ENCODE measurements at regions not wholly inside any gene's neighbourhood (a gene's known extent, or its start where the extent isn't known, plus 50 kb on each side); places are given as distances from the start of the nearest gene placed in this dataset.
"Not testable (repeated sequence)": the region's sequence is repeated elsewhere in the genome, so short reads cannot be mapped to it uniquely, and the experiment has no call there.

GRCh38 chr6:150735341-150735851 lies 130.1 kb upstream of the MTHFD1L start:
- DNase-seq (ENCODE audit: low read depth in 2 of 2), result no peak

GRCh38 chr6:150738092-150738629 lies 127.3 kb upstream of the MTHFD1L start:
- no peak for DNase-seq (ENCODE audit: low read depth in 2 of 2)

DNA sequence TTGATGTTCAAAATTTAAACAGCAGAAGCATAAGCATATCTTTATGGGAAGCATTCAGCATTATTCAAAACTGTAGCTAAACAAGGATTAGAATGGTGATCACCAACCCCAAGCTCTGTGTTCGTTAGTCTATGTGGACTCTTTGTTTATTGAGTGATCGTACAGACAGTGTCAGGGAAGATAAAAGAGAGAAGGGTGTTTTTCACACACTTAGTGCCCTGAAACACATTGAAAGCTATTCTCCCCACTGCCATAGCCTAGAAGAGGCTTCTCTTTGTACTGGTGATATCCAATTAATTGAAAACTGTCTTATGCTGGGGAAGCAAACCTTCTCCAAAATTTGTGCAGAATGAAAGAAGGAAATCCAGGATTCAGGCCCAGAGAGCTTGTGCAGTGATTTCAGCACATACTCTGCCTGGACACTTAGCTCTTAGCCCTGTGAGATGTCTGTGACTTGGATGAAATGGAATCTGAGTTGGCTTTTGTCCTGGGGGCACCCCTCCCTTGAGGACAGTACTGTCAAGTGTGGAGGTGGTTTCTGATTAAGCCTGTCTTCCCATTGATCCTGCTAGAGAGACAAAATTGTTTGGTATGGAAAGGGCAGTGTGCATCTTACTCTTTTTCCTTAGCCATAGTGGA lies 125.7 kb upstream of the MTHFD1L start:
- no peak for DNase-seq (ENCODE audit: low read depth in 2 of 2)

- no peak for DNase-seq (ENCODE audit: low read depth in 2 of 2)
These were observed 125.0 kb upstream of the MTHFD1L start for GRCh38 chr6:150740453-150740852.

DNA sequence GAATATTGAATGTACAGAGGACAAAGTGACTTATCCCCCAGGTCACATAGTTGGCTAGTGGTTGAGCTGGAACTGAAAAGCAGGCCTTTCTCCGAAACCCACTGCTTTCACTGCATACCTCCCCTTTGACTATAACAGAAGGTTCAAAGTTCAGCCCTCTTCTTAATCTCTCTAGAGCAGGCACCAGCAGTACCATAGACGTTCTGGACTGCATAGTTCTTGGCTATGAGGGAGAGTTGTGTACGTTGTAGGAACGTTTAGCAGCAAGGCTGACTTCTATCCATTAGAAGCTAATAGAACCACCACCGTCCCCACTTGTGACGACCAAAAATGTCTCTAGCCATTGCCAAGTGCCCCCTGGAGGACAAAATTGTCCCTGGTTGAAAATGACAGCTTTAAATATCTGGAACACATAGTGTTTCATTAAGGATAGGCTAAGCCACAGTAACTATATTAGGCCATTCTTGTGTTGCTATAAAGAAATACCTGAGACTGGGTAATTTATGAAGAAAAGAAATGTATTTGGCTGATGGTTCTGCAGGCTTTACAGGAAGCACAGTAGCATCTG lies 123.8 kb upstream of the MTHFD1L start:
- no peak for DNase-seq (ENCODE audit: low read depth in 2 of 2)

DNA sequence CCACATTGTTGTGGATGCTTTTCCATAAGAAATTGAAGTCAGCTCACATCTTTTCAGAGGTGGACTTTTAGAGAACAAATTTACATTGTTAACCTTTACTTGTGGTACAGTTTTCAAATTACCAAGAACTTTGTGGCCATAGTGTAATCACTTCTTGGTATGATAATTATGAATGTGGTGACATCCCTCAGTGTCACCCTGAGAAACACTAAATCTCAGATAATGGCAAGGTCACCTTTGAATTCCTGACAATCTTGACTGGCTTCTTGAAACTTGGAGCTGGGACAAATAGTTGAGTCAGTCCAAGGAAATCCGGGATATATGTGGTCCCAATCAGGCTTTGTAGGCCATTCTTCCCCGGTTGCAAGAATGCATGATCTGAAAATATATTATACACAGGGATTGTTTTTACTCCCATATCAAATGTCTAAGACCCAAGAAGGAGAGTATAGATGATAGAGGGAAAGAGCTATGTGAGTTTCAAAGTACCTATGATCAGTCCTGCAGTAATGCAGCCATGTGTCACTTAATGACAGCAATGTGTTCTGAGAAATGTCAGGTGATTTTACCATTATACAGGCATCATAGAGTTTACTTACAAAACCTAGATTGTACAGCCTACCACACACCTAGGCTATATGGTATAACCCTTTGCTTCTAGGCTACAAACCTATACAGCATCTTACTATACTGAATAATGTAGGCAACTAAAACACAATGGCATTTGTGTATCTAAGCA lies 120.8 kb upstream of the MTHFD1L start:
- no peak for DNase-seq (ENCODE audit: low read depth in 2 of 2)

DNA sequence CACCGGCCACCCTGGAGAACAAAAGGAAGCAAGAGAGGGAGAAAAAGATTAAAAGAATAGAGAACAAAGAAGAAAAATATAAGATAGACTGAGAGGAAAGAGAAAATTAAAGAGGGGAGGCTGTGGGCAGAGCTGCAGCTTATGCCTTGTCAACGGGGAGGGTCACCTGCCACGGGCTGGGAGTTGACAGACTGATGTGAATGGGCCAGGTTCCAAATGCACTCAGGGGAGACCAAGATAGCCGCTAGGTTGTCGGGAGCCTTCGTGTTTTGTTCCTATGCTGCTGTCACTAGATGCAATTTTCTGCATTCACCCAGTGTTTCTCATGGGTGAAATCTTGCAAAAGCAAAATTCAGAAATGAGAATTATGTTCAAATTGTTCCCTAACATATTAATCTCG lies 119.6 kb upstream of the MTHFD1L start:
- no peak for DNase-seq (ENCODE audit: low read depth in 2 of 2)

DNA sequence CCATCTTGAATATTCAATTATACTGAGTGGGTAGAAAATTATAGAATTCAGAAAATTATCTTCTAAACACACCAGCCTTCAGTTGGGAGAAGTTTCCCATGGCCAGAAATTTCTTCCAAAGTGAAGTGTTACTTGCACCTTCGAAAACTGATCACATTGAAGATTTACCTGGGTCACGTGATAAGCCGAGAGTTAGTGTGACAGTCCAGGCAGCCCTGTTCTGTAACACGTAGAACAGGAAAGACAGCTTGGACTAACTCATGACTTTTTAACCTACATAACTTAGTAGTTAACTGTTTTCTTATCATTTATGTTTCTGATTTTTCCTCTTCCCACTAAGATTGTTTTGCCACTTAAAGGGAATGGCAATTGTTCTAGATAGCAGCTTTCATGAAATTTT lies 118.3 kb upstream of the MTHFD1L start:
- no peak for DNase-seq (ENCODE audit: low read depth in 2 of 2)

DNA sequence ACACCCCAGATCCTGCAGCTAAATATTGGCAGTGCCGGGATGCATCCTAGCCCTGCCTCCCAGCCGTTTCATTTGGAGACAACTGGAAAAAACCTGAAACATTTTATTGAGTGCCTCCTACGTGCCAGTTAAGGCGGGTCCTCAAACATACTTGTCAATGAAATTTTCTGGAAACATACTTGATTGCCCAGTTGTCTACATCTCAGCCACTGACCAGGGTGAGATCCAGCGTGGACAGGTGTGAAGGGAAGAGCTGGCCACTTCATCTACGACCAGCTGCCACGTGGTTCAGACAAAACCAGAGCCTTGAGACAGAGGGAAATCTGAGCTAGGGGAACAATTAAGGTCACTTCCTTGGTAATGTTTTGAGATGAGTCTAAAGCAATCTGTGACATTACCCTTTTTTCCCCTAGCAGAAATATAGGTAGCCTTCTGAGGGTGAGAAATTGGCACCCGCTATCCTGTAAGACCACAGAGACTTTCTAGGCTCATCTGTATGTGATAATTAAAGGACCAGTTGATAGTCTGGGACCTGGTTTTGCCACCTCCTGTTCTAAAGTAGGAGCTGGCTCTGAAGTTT lies 116.3 kb upstream of the MTHFD1L start:
- DNase-seq (ENCODE audit: low read depth in 2 of 2), result no peak

- no peak for DNase-seq (ENCODE audit: low read depth in 2 of 2)
These were observed 114.2 kb upstream of the MTHFD1L start for GRCh38 chr6:150751296-150751695.

DNA sequence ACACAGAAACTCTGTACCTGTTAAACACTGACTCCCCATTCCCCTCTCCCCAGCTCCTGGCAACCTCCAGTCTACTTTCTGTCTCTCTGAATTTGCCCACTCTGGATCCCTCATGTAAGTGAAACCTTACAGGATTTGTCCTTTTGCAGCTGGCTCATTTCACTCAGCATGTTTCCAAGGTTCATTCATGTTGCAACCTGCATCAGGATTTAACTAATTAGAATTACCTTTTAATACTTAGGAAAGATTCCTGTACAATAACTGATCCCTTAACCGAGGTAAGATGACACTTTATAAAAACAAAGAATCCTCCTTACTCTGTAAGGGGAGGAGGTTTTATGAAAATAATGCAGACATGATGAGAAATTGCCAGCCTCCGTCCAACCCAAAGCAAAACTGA lies 113.1 kb upstream of the MTHFD1L start:
- DNase-seq (ENCODE audit: low read depth in 2 of 2), result no peak

GRCh38 chr6:150753371-150754064 lies 112.0 kb upstream of the MTHFD1L start:
- no peak for DNase-seq (ENCODE audit: low read depth in 2 of 2)

GRCh38 chr6:150755042-150755441 lies 110.5 kb upstream of the MTHFD1L start:
- DNase-seq (ENCODE audit: low read depth in 2 of 2), result no peak

GRCh38 chr6:150755524-150755923 lies 110.0 kb upstream of the MTHFD1L start:
- no peak for DNase-seq (ENCODE audit: low read depth in 2 of 2)

DNA sequence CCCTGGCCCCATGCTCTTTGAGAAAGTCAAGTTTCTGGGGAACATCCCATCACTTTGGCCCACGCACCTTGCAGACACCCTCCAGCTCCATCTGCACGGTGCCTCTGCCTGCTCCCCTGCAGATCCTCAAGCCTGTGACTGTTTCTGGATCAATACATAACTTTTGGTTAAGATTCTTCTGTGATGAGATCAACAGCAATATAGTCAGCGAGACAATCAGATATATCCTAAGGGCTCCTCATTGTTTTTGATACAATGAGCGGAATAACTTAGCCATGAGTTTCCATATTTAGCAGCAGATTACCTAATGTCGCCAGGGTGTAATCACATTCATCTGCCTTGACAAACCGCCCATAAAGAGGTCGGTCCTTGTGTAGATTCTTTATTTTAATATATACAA lies 109.3 kb upstream of the MTHFD1L start:
- no peak for DNase-seq (ENCODE audit: low read depth in 2 of 2)

DNA sequence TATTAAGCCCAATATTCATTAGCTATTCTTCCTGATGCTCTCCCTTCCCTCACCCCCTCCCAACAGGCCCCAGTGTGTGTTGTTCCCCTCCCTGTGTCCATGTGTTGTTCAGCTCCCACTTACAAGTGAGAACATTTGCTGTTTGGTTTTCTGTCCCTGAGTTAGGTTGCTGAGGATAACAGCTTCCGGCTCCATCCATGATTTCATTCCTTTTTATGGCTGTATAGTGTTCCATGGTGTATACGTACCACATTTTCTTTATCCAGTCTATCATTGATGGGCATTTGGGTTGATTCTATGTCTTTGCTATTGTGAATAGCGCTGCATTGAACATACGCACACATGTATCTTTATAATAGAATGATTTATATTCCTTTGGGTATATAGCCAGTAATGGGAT lies 107.7 kb upstream of the MTHFD1L start:
- not testable (repeated sequence) for DNase-seq (ENCODE audit: low read depth in 2 of 2)

GRCh38 chr6:150759483-150759882 lies 106.0 kb upstream of the MTHFD1L start:
- no peak for DNase-seq (ENCODE audit: low read depth in 2 of 2)

DNA sequence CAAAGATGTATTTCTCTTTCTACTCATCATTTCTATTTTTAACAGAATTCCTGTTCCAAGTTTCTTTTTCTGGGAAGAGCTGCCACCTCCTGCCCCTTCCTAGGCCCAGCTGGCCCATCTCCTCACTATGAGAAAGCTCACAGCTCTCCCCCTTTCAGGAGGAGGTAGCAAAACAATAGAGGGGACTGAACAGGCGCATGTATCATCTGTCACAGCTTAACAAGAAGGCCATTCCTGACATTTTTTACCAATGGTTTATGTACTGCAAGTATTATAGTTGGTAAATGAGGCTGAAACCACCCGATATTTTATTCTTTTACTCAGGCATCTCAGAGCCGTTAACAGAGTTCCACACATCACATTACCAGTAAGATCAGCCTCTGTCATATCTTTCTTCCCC lies 103.7 kb upstream of the MTHFD1L start:
- no peak for DNase-seq (ENCODE audit: low read depth in 2 of 2)

GRCh38 chr6:150764334-150765066 lies 101.0 kb upstream of the MTHFD1L start:
- DNase-seq (ENCODE audit: low read depth in 2 of 2), result no peak

DNA sequence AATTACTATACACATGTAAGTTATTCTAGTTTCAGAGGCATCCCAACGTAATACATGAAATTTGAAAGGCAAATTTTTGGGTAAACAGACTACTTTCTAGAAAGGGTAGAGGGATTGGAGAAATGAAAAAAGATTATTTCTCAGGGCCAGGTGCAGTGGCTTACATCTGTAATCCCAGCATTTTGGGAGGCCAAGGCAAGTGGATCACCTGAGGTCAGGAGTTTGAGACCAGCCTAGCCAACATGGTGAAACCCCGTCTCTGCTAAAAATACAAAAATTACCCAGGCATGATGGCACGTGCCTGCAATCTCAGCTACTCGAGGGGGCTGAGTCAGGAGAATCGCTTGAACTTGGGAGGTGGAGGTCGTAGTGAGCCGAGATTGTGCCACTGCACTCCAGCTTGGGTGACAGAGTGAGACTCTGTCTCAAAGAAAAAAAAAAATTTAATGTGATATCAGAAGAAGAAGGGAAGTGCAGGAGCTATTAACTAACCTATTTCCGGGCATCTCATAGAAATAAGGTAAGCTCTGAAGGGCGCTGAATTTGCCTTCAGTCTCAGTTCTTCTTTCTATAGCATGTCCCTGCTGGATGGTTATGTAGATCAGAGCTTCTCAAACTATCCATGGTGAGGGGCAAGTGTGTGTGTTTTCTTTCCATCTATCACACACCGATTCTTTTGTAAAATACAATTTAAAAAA lies 100.3 kb upstream of the MTHFD1L start:
- no peak for DNase-seq (ENCODE audit: low read depth in 2 of 2)

All from activated CD4-positive, alpha-beta T cell treated with anti-CD3 and anti-CD28 coated beads for 24 hours (primary cell).